ENCODE measurements at regions not wholly inside any gene's neighbourhood (a gene's known extent, or its start where the extent isn't known, plus 50 kb on each side); places are given as distances from the start of the nearest gene placed in this dataset.

- Histone ChIP-seq H3K4me3 (peak overlapping the region; percentile 83), H3K36me3 (peaks cover 4% of the 10 kb centered on the region), H3K27ac (peak overlapping the region; percentile 91), H3K9me3 (no peaks in the 10 kb centered on the region), H3K4me1 (peaks cover 28% of the 10 kb centered on the region), H3K27me3 (no peaks in the 10 kb centered on the region)
- WGBS = 2% methylated on average over 13 of the region's 44 CpGs
- no peak for DNase-seq (ENCODE audit: low spot score in 2 of 2)
- TF ChIP-seq, protein P1, sequence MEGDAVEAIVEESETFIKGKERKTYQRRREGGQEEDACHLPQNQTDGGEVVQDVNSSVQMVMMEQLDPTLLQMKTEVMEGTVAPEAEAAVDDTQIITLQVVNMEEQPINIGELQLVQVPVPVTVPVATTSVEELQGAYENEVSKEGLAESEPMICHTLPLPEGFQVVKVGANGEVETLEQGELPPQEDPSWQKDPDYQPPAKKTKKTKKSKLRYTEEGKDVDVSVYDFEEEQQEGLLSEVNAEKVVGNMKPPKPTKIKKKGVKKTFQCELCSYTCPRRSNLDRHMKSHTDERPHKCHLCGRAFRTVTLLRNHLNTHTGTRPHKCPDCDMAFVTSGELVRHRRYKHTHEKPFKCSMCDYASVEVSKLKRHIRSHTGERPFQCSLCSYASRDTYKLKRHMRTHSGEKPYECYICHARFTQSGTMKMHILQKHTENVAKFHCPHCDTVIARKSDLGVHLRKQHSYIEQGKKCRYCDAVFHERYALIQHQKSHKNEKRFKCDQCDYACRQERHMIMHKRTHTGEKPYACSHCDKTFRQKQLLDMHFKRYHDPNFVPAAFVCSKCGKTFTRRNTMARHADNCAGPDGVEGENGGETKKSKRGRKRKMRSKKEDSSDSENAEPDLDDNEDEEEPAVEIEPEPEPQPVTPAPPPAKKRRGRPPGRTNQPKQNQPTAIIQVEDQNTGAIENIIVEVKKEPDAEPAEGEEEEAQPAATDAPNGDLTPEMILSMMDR (IDR thresholded peaks at IDR 0.05) = peak in 1 of 2 donors; percentile 38
- TF ChIP-seq POLR2A (IDR thresholded peaks at IDR 0.05) (no peak), EP300 (IDR thresholded peaks at IDR 0.05) (no peak), POLR2AphosphoS5 (IDR thresholded peaks at IDR 0.05) (no peak)
Observed at GRCh38 chrX:2609431-2610238, 81.5 kb upstream of the CD99 start.

DNA sequence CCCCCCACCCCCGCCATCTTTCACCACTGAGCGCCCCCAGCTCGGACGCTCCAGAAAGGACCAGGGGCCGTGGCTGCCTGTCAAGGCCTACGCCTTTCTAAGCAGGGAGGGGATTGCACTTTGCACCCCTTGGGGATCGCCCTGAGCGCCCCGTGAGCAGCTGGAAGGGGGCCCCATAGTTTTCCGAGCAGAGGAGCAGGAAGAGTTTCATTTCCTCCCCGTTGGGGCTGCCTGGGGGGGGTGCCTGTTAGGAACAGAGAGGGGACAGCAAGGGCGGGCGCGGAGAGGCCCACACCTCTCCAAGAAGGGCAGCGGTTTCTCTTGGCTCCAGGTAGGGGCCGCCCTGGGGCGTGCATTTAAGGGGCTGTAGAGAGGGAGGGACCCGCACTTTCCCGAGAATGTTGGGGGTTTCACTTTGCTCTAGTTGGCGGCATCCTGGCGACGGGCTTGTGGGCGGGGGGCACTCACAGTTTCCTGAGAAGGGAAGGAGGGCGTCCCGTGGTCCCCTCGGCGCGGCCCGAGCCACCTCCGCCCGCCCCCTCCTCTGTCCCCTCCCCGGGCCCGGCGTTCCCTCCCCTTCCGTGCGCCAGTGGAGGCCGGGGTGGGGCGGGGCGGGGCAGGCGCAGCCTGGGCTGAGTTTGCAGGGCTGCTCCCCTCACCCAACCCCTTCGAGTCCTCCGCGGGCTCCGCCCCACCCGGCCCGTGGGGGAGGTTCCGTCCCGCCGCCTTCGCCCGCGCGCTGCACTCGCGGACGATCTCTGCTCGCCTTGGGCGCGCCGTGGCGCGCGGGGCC lies 82.3 kb upstream of the CD99 start:
- TF ChIP-seq EP300 (IDR thresholded peaks at IDR 0.05) = no peak
- TF ChIP-seq, protein P1 (IDR thresholded peaks at IDR 0.05) = no peak
- TF ChIP-seq POLR2A (IDR thresholded peaks at IDR 0.05) = no peak
- TF ChIP-seq POLR2AphosphoS5 (IDR thresholded peaks at IDR 0.05) = no peak
- DNase-seq (ENCODE audit: low spot score in 2 of 2) = peak; percentile 91 to 92
- peaks cover 27% of the 10 kb centered on the region for H3K4me1 ChIP-seq
- no peaks in the 10 kb centered on the region for H3K9me3 ChIP-seq
- 0% methylated on average over 8 of the region's 63 CpGs for WGBS
- H3K4me3 ChIP-seq = peak overlapping the region; percentile 83
- peaks cover 4% of the 10 kb centered on the region for H3K36me3 ChIP-seq
- H3K27me3 ChIP-seq = no peaks in the 10 kb centered on the region
- H3K27ac ChIP-seq = peak overlapping the region; percentile 91

GRCh38 chrX:2607113-2607512 lies 84.0 kb upstream of the CD99 start:
- Histone ChIP-seq H3K4me3 (no peak overlapping the region), H3K27me3 (no peaks in the 10 kb centered on the region), H3K27ac (no peak overlapping the region), H3K4me1 (peaks cover 27% of the 10 kb centered on the region), H3K9me3 (no peaks in the 10 kb centered on the region), H3K36me3 (peaks cover 7% of the 10 kb centered on the region)
- DNase-seq (ENCODE audit: low spot score in 2 of 2) = no peak
- WGBS = 100% methylated on average over 2 of the region's 2 CpGs
- TF ChIP-seq POLR2A (IDR thresholded peaks at IDR 0.05) (no peak), POLR2AphosphoS5 (IDR thresholded peaks at IDR 0.05) (no peak), EP300 (IDR thresholded peaks at IDR 0.05) (no peak)
- TF ChIP-seq, protein P1 (IDR thresholded peaks at IDR 0.05) = no peak

DNA sequence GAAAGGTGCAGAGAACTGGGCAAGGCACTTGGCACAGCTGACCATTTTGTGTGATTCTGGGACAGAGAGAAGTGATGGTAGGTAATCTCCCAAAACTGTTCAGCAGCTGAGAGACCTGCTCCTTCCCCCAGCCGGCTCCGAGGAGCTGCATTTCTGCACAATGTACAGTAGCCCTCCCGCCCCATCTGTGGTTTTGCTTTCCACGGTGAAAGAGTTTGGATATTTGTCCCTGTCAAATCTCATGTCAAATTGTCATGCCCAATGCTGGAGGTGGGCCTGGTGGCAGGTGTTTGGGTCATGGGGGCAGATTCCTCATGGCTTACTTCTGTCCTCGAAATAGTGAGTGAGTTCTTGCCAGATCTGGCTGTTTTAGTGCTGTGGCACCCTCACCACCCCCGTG lies 90.5 kb upstream of the CD99 start:
- TF ChIP-seq, protein P1 (IDR thresholded peaks at IDR 0.05) = no peak
- no peak for TF ChIP-seq POLR2A (IDR thresholded peaks at IDR 0.05)
- no peak for TF ChIP-seq EP300 (IDR thresholded peaks at IDR 0.05)
- TF ChIP-seq POLR2AphosphoS5 (IDR thresholded peaks at IDR 0.05) = no peak
- H3K4me1 ChIP-seq = peaks cover 15% of the 10 kb centered on the region
- DNase-seq (ENCODE audit: low spot score in 2 of 2) = no peak
- H3K27ac ChIP-seq = no peak overlapping the region
- peaks cover 7% of the 10 kb centered on the region for H3K36me3 ChIP-seq
- H3K27me3 ChIP-seq = no peaks in the 10 kb centered on the region
- 92% methylated on average over 6 of the region's 6 CpGs for WGBS
- no peaks in the 10 kb centered on the region for H3K9me3 ChIP-seq
- no peak overlapping the region for H3K4me3 ChIP-seq

Measured in suprapubic skin (tissue), 4 donors.